ENCODE measurements at regions not wholly inside any gene's neighbourhood (a gene's known extent, or its start where the extent isn't known, plus 50 kb on each side); places are given as distances from the start of the nearest gene placed in this dataset.

DNA sequence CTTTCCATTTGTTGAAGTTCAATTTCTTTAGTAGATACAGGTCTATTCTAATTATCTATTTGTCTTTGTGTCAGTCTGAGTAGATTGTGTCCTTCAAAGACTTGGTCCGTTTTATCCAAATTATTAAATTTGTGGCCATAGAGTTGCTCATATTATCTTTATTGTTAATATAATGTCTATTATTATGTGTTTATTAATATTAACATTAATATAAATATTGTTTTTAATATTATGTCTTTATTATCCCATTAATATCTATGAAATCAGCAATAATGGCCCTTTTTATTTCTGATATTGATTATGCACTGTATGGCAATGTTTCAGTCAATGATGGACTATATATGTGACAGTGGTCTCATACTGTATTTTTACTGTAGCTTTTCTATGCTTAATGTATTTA is 2067.3 kb upstream of the AGA start:
- no peak for DNase-seq

DNA sequence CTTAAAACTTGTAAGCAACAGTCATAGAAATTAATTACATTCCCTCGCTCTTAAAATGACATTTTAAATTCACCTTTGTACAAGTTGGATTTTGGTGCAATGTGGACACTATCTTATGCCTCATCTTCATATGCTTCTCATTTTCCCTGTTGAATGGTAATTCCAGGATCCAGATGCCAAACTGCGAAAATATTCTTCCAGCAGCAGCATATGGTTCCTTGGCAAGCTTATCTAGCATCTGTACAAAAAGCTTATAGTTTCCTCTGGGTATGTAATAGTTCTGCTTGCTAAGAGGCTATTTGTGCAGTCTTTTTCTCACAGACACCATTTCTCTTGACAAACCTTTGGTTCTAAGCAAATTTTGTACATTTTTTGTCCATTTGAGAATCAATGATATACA is 2079.7 kb upstream of the AGA start:
- DNase-seq, result no peak

GRCh38 chr4:179530958-179531357 is 2088.7 kb upstream of the AGA start:
- no peak for DNase-seq

DNA sequence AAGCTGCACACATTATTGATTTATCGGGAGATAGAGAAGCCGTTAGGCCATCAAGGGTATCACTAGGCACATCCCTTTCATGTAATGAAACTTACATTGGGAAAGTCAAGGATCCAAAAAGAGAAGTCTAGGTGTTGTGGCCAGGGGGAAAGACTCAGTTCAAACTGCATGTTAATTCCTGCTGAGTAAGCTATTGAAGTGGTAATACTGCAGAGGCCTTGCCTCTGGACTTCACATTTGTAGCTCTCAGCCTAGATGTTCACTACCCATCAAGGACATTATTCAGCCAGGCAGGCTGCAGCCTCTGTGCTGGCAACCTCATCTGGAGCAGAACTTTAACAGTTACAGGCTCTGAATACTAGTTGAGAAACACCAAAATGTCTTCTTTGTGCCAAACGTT is 2094.5 kb upstream of the AGA start:
- DNase-seq, result no peak

- DNase-seq, result no peak
Measured at GRCh38 chr4:179539641-179540040, 2097.4 kb upstream of the AGA start.

DNA sequence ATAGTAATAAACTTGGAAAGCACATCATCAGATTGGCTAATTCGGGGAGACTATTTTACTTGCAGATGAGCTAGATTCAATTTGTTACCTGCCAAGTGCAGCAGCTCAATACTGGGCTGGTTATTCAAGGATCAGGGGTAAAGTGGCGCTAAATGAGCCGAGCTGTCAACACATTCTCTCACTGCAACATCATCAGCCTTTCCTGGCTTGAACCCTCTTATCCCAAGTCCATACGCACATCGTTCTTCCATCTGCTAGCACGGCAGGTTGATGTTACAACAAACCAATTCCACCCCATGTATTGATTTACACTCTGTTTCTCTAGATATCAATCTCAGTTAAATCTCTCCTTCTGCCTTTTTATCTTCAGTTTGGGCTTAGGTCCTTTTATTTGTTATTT is 2101.5 kb upstream of the AGA start:
- no peak for DNase-seq

- no peak for DNase-seq
Measured at GRCh38 chr4:179544496-179544895, 2102.3 kb upstream of the AGA start.

DNA sequence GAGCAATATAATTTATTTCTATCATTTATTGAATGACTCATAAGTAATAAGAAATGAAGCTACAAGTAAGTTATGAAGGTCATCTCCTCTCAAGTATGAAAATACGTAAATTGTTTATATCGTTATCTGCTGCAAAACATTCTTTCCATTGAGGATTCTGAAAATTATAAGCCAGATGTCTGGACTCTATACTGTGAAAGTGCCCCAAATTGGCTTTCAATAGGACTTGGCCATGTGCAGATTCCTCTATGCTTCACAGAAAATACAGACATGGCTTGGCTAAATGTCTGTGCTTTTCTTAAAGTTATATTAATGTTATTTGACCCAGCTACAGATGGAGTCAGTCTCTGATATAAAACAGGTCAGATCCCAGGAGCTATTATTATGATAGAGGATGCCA is 2109.9 kb upstream of the AGA start:
- no peak for DNase-seq

DNA sequence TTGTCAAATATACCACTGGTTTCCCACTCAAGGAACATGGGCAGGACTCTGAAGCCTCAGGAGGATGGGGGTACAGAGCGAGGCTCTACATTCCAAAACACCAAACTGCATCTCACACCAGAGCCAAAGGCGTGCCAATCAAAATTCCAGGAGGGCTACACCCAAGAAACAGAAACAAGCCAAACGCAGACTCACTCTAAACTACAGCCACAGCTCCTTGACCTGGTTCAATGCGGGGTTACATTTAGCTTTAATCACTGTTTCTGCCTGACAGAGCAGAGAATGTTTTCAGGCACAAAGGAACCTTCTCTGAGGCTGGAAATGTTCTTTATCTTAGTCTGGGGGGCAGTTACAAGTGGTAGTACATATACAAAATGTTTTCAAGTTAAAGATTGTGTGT is 2121.5 kb upstream of the AGA start:
- no peak for DNase-seq

GRCh38 chr4:179569549-179569948 is 2127.3 kb upstream of the AGA start:
- no peak for DNase-seq

DNA sequence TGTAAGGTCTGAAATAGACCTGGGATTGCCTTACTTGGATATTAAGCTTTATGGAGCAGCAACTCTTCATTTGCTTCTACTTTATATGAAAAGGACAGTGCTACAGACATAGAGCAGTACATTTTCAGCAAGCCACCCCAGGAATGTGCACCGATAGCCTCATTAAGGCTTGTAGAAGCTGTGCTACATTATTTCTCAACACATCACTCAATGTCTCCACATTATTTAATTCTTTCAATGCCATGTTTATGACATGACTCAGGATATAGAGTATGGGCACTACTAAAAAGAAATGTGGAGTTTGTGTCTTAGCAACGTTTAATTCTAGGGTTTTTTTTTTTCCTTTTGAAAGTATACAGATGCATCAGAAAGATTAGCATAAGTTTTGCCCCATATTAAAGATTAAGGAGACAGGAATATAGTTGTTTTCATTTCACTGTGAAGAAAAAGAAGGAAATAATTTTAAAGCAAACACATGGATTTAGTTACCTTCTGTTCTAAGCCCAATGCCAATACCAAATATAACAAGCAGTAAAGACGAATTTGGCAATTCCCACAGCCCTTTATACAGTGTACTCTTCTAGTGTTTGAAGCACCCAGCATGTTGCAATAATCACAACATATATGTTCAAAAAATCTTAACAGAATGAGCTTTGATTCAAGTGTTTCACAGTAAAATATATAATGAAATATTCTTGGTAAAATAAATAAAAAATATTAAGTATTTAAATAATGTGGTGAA is 2140.1 kb upstream of the AGA start:
- DNase-seq, result no peak

- DNase-seq, result no peak
Measured at GRCh38 chr4:179583221-179583620, 2141.0 kb upstream of the AGA start.

GRCh38 chr4:179584101-179584500 is 2141.9 kb upstream of the AGA start:
- DNase-seq, result no peak

DNA sequence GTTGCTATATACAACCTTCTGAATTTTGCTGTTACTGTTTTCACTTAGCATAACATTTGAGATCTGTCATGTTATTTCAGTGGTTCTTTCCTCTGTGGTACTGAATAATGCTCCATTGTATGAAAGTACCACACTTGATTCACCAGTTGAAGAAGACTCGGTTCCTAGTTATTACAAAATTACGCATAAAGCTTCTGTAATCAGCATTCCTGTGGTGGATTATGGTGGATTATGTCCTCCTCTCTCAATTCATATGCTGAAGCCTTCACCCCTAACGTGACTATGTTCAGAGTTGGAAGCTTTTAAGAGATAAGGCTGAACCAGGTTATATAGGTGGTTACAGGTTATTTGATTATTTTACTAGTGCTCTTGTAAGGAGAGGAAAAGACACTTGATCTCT is 2143.5 kb upstream of the AGA start:
- DNase-seq, result no peak

GRCh38 chr4:179586460-179586859 is 2144.2 kb upstream of the AGA start:
- DNase-seq, result no peak

DNA sequence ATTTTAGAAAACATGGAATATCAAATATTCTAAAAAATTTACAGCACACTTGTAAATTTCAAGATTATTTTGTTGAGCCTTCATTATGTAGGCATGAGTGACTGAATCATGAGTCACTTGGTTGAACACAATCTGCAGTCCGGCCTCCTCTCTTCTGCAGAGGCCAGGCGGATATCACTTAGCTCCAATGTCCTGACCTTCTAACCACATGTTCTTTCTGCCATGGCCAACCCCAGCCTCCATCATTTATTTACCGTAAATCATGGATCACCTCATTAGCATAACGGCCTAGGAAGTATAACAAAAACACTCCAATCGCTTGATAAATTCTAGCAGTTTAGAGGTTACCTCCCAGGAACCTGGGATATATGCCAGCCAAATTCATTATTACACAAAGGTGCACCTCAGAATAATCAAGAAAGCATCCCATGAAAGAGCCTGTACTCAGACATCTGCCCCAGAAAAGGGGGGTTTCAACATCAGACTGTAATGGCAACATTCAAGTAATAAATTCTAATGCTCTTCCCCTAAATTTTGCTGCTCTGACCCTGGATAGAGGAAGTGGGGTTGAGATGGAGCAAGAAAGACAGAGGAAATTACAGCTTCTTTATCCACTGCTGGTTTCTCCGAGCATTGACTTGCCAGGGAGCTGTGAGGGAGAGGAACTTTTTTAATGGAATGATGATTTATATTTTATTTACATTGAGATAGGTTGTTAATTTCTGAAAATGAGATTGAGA is 2153.6 kb upstream of the AGA start:
- DNase-seq, result no peak

DNA sequence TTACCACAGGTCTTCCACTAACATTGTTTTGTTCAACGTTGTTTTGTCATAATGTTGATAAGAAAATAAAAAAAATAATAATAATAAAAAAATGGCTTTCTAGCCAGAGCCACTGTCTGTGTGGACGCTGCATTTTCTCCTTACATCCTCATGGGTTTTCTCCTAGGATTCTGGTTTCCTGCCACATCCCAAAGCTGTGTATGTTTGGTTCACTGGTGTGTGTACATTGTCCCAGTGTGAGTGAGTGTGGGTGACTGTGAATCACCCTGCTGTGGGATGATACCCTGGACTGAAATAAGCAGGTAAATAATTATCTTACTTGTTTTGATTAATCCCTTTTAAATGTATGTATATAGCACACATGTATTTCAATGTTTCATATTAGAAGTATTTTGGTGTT is 2154.4 kb upstream of the AGA start:
- no peak for DNase-seq

- DNase-seq, result no peak
Measured at GRCh38 chr4:179597301-179597700, 2155.1 kb upstream of the AGA start.

DNA sequence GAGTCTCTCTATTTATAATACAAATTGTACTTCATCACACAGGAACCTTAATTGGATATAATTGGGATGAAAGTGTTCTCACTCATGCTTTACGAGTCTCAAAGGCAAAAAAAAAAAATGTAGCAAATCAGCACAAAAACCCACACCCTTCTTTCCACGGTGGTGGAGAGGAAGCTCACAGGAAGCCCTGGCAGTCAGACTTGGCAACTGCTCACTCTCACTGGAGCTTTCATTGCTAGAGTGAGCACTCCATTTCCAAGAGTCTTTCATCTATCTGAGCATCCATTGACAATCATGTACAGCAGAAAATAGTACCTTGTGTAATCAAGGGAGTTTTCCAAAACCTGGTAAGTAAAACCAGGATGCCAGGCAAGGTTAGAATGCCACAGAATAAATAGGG is 2159.4 kb upstream of the AGA start:
- DNase-seq, result no peak

DNA sequence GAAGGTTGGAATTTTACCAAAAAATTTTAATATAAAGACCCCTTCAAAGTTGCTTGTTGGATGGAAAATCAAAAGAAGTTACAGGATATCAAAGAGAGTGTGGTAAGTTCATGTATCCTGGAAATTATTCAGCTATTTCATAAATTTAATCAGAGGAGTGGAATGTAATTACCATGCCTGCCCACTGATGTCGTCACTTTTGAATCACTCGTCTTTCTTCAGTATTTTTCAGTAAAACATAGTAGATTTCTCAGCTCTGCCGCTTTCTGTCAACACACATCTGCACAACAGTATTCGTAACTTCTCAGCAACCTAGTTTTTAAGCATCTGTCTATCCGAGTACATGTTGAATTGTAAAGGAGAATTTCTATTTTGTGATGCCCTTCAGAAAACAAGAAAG is 2163.0 kb upstream of the AGA start:
- no peak for DNase-seq

GRCh38 chr4:179607003-179607402 is 2164.8 kb upstream of the AGA start:
- DNase-seq, result no peak

DNA sequence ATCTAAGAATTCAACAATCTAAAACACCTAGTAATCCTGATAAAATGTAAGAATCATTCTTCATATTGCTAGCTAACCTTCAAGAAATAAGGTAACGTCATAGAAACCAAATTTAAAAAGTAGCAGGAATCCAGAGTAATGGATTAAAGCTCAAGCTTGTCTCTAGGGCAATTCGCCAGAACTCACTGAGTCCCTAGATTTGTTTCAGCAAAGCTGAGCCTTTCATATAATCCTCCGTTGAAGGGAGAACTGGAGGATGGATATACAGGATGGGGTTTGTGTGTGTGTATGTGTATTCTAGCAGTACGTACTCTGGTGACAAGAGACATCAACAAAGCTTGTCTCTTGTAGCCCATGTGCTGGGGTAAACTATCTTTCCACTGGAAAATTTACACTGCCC is 2173.5 kb upstream of the AGA start:
- DNase-seq, result no peak

DNA sequence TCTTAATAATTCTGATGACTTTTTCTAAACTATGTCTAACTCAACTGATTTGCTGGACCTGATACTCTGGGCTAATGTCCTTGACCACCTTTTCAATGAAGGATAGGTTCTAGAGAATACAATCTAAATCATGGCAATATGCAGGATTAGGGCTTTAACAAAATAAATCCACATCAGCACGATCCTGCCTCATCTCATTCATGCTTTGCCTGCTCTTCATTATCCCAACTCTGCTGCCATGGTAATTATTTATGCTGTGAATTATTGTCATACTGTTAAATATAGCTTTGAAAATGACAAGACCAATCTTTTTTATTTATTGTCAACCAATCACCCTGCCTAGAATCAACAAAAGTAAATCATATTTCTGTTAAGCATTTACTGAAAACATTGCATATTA is 2176.7 kb upstream of the AGA start:
- no peak for DNase-seq

- no peak for DNase-seq
Measured at GRCh38 chr4:179624768-179625181, 2182.5 kb upstream of the AGA start.

- DNase-seq, result no peak
Measured at GRCh38 chr4:179625406-179625805, 2183.2 kb upstream of the AGA start.
